Panc1 (cell line): ENCODE measurements at regions not wholly inside any gene's neighbourhood (a gene's known extent, or its start where the extent isn't known, plus 50 kb on each side); places are given as distances from the start of the nearest gene placed in this dataset.

ENCODE experiments used
- ATAC-seq: fragments of 200-7000 bp; cut with Tn5 transposase; 2 replicates; pipeline ENCODE4 v1.9.1; 2020; ENCODE audit warnings: mild to moderate bottlenecking, moderate library complexity
- BruUV-seq: library from RNA; stranded (reverse); fragments of 400-500 nt; replicated peaks from 2 replicates; lab custom pipeline; 2021; lab: Mats Ljungman, UMichigan
- CTCF ChIA-PET: fragments of 300-600 bp; sonication (Branson Sonifier 250); formaldehyde crosslinking; loops from one replicate; lab custom pipeline; 2022; ENCODE audit warnings: antibody characterized with exemption; lab: Charles Lee
- POLR2A ChIA-PET: fragments of 300-600 bp; sonication (Branson Sonifier 250); formaldehyde crosslinking; loops from one replicate; lab custom pipeline; 2022; ENCODE audit warnings: antibody characterized with exemption; lab: Charles Lee
- DNase-seq: peaks from one replicate; pipeline ENCODE4 v3.0.0-alpha.2; 2010; ENCODE audit warnings: low read depth, low spot score
- H3K27ac ChIP-seq: 2 replicates; pipeline ENCODE4 v1.5.1; 2011; ENCODE audit warnings: mild to moderate bottlenecking, low read length, inconsistent platforms
- H3K27me3 ChIP-seq: fragments of 200-500 bp; sonication (Bioruptor generic); 2 replicates; pipeline ENCODE4 v1.6.0; 2014; ENCODE audit warnings: low read length, inconsistent platforms; ENCODE audit not compliant: control insufficient read depth, insufficient read depth
- H3K36me3 ChIP-seq: fragments of 200-500 bp; sonication (Bioruptor generic); 2 replicates; pipeline ENCODE4 v1.5.1; 2014; ENCODE audit warnings: inconsistent platforms, mild to moderate bottlenecking, low read length, moderate library complexity; ENCODE audit not compliant: control insufficient read depth, insufficient read depth
- H3K4me1 ChIP-seq: 2 replicates; pipeline ENCODE4 v1.5.1; 2011; ENCODE audit warnings: inconsistent platforms, mild to moderate bottlenecking, low read length, moderate library complexity; ENCODE audit not compliant: control insufficient read depth, insufficient read depth
- H3K4me3 ChIP-seq, 2 experiments: 2 replicates each; pipeline ENCODE4 v1.5.1; 2011 to 2012; ENCODE audit warnings: low read depth in 2 of 2, low read length in 2 of 2, mild to moderate bottlenecking in 2 of 2, inconsistent platforms in 1 of 2, moderate library complexity in 1 of 2
- H3K9me3 ChIP-seq: fragments of 200-500 bp; sonication (Bioruptor generic); 2 replicates; pipeline ENCODE4 v1.5.1; 2014; ENCODE audit warnings: low read depth, mild to moderate bottlenecking, inconsistent platforms, low read length, moderate library complexity; ENCODE audit not compliant: control insufficient read depth, insufficient read depth
- POLR2AphosphoS5 ChIP-seq: IDR thresholded peaks from 2 replicates; pipeline ENCODE4 v1.6.1; 2012; ENCODE audit warnings: mild to moderate bottlenecking, low read depth, low read length, moderate library complexity
- SIN3A ChIP-seq: IDR thresholded peaks from 2 replicates; pipeline ENCODE4 v1.6.1; 2012; ENCODE audit warnings: low read depth, mild to moderate bottlenecking, low read length, moderate library complexity, borderline replicate concordance; ENCODE audit not compliant: insufficient read depth
- TCF7L2 ChIP-seq: IDR thresholded peaks from 2 replicates; pipeline ENCODE4 v1.6.1; 2011; ENCODE audit warnings: mild to moderate bottlenecking, low read depth, low read length, inconsistent platforms
- in situ Hi-C: cut with HindIII; loops from 2 replicates; pipeline ENCODE4 v1.10.0; 2016; ENCODE audit warnings: low sequenced_read_pairs, low pct_unique_long_range_greater_than_20kb
- intact Hi-C: fragments of 100-400 bp; cut with micrococcal nuclease; formaldehyde crosslinking; loops from one replicate; pipeline ENCODE4 v1.10.0; 2022; ENCODE audit not compliant: unreplicated experiment
- TF ChIP-seq, protein P1 (sequence below): fragments of 450-650 bp; IDR thresholded peaks from 2 replicates; pipeline ENCODE4 v1.5.1; 2017; ENCODE audit warnings: mild to moderate bottlenecking
- TF ChIP-seq, protein P2 (sequence below), 2 experiments: IDR thresholded peaks; 2 replicates each; pipeline ENCODE4 v1.6.1; 2011 to 2012; ENCODE audit warnings: low read depth in 2 of 2, control low read depth in 1 of 2, low read length in 1 of 2, mild to moderate bottlenecking in 1 of 2, moderate library complexity in 1 of 2; ENCODE audit not compliant: insufficient read depth in 1 of 2

- in situ Hi-C loops: no loop called here
- no peak for TF ChIP-seq TCF7L2
- TF ChIP-seq SIN3A: no peak
- TF ChIP-seq, protein P1, sequence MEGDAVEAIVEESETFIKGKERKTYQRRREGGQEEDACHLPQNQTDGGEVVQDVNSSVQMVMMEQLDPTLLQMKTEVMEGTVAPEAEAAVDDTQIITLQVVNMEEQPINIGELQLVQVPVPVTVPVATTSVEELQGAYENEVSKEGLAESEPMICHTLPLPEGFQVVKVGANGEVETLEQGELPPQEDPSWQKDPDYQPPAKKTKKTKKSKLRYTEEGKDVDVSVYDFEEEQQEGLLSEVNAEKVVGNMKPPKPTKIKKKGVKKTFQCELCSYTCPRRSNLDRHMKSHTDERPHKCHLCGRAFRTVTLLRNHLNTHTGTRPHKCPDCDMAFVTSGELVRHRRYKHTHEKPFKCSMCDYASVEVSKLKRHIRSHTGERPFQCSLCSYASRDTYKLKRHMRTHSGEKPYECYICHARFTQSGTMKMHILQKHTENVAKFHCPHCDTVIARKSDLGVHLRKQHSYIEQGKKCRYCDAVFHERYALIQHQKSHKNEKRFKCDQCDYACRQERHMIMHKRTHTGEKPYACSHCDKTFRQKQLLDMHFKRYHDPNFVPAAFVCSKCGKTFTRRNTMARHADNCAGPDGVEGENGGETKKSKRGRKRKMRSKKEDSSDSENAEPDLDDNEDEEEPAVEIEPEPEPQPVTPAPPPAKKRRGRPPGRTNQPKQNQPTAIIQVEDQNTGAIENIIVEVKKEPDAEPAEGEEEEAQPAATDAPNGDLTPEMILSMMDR: no peak
- TF ChIP-seq POLR2AphosphoS5: no peak
- TF ChIP-seq, protein P2, sequence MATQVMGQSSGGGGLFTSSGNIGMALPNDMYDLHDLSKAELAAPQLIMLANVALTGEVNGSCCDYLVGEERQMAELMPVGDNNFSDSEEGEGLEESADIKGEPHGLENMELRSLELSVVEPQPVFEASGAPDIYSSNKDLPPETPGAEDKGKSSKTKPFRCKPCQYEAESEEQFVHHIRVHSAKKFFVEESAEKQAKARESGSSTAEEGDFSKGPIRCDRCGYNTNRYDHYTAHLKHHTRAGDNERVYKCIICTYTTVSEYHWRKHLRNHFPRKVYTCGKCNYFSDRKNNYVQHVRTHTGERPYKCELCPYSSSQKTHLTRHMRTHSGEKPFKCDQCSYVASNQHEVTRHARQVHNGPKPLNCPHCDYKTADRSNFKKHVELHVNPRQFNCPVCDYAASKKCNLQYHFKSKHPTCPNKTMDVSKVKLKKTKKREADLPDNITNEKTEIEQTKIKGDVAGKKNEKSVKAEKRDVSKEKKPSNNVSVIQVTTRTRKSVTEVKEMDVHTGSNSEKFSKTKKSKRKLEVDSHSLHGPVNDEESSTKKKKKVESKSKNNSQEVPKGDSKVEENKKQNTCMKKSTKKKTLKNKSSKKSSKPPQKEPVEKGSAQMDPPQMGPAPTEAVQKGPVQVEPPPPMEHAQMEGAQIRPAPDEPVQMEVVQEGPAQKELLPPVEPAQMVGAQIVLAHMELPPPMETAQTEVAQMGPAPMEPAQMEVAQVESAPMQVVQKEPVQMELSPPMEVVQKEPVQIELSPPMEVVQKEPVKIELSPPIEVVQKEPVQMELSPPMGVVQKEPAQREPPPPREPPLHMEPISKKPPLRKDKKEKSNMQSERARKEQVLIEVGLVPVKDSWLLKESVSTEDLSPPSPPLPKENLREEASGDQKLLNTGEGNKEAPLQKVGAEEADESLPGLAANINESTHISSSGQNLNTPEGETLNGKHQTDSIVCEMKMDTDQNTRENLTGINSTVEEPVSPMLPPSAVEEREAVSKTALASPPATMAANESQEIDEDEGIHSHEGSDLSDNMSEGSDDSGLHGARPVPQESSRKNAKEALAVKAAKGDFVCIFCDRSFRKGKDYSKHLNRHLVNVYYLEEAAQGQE (IDR thresholded peaks at IDR 0.05; ENCODE audit: insufficient read depth in 1 of 2, low read depth in 2 of 2, low read length in 1 of 2): no peak
- Histone ChIP-seq H3K9me3 (no peaks in the 10 kb centered on the region), H3K27me3 (no peaks in the 10 kb centered on the region), H3K36me3 (no peaks in the 10 kb centered on the region), H3K27ac (no peak overlapping the region), H3K4me3 (no peak overlapping the region), H3K4me1 (no peaks in the 10 kb centered on the region)
- DNase-seq (no peak), ATAC-seq (no peak)
- no TSS peak for BruUV-seq
- ChIA-PET CTCF (no interaction called here), POLR2A (no interaction called here)
- intact Hi-C loops: no loop called here
Observed at GRCh38 chr9:1794547-1795270, 220.4 kb upstream of the SMARCA2 start.

DNA sequence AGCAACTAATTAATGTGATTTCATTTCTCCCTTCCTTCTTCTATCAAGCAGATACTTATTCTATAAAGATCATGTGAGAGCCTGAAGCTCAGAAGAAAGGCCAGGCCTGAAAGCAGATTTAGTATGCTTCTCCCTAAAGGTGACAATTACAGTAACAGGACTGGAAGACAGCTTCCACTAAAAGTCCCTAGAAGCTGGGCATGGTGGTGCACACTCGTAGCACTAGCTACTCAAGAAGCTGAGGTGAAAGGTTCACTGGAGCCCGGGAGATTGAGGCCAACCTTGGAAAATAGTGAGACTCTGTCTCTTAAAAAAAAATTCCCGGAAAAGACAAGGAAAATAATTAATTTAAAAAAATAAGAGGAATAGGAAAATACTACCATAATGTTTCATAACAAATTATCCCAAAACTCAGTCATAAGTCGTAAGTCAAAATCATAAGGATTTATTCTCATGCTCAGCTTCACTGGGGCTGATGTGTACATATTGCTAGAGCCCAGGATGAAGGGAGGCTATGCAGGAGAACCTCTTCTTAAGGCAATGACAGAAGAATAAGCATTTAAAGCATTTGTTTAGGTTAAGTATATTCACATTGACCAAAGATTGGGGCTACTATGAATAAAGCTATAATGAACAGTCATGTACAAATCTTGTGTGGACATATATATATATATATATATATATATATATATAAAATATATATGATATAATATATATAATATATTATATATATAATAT, 210.8 kb upstream of the SMARCA2 start:
- Histone ChIP-seq H3K4me1 (no peaks in the 10 kb centered on the region), H3K27ac (no peak overlapping the region), H3K9me3 (no peaks in the 10 kb centered on the region), H3K36me3 (no peaks in the 10 kb centered on the region), H3K27me3 (no peaks in the 10 kb centered on the region), H3K4me3 (no peak overlapping the region)
- intact Hi-C loops: no loop called here
- in situ Hi-C loops: no loop called here
- POLR2A ChIA-PET: no interaction called here
- DNase-seq: no peak
- CTCF ChIA-PET: no interaction called here
- no peak for ATAC-seq
- BruUV-seq: no TSS peak
- TF ChIP-seq, protein P2 (IDR thresholded peaks at IDR 0.05; ENCODE audit: insufficient read depth in 1 of 2, low read depth in 2 of 2, low read length in 1 of 2): no peak
- TF ChIP-seq SIN3A: no peak
- TF ChIP-seq, protein P1: no peak
- no peak for TF ChIP-seq POLR2AphosphoS5
- TF ChIP-seq TCF7L2: no peak
